RWPE2 (cell line): ENCODE measurements at regions not wholly inside any gene's neighbourhood (a gene's known extent, or its start where the extent isn't known, plus 50 kb on each side); places are given as distances from the start of the nearest gene placed in this dataset.
"Not testable (repeated sequence)": the region's sequence is repeated elsewhere in the genome, so short reads cannot be mapped to it uniquely, and the experiment has no call there.

Experiments used
- ATAC-seq: fragments of 200-7000 bp; cut with Tn5 transposase; 3 replicates; pipeline ENCODE4 v1.9.1; 2021; ENCODE audit warnings: low read depth
- DNase-seq: peaks from one replicate; pipeline ENCODE4 v3.0.0-alpha.2; 2020; ENCODE audit warnings: low spot score
- H3K27ac ChIP-seq: fragments of 450-650 bp; 2 replicates; pipeline ENCODE4 v1.5.1; 2017; ENCODE audit warnings: mild to moderate bottlenecking; ENCODE audit not compliant: poor library complexity, severe bottlenecking
- H3K27me3 ChIP-seq: fragments of 250-450 bp; sonication (Bioruptor Pico); 2 replicates; pipeline ENCODE4 v1.5.1; 2021; ENCODE audit warnings: mild to moderate bottlenecking, moderate library complexity; ENCODE audit not compliant: insufficient read depth, poor library complexity, severe bottlenecking
- H3K36me3 ChIP-seq: fragments of 250-450 bp; sonication (Bioruptor Pico); 2 replicates; pipeline ENCODE4 v1.5.1; 2020; ENCODE audit warnings: low read depth, mild to moderate bottlenecking, moderate library complexity
- H3K4me1 ChIP-seq: fragments of 250-450 bp; sonication (Bioruptor Pico); 2 replicates; pipeline ENCODE4 v1.5.1; 2021; ENCODE audit warnings: mild to moderate bottlenecking, moderate library complexity; ENCODE audit not compliant: insufficient read depth, poor library complexity, severe bottlenecking
- H3K4me3 ChIP-seq: fragments of 250-450 bp; sonication (Bioruptor Pico); 2 replicates; pipeline ENCODE4 v1.5.1; 2021; ENCODE audit warnings: mild to moderate bottlenecking, moderate library complexity; ENCODE audit not compliant: severe bottlenecking
- H3K9me3 ChIP-seq: fragments of 250-450 bp; sonication (Bioruptor Pico); 2 replicates; pipeline ENCODE4 v1.5.1; 2021; ENCODE audit warnings: mild to moderate bottlenecking, moderate library complexity; ENCODE audit not compliant: severe bottlenecking
- TF ChIP-seq, protein P1 (sequence below): fragments of 450-650 bp; IDR thresholded peaks from one replicate; pipeline ENCODE4 v1.5.1; 2017; ENCODE audit warnings: mild to moderate bottlenecking, moderate library complexity; ENCODE audit not compliant: poor library complexity, severe bottlenecking

DNA sequence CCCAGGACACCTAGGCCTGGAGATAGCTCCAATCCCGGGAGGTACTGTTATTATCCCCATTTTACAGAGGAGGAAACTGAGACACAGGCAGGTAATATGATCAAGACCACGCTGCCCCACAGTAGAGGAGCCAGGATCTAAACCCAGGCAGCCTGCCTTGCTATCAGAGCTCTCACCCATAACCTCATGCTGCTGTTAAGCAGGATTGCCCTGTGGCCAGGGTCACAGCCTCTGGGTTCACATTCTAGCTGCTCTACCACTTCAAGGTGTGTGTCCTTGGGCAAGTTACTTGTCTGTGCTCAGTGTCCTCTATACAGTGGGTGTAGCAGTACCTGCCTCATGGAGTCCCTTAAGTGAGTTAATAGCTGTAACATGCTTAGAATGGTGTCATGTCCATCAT lies 1015.3 kb downstream of the KCNJ18 start:
- H3K27me3 ChIP-seq = no peaks in the 10 kb centered on the region
- DNase-seq = no peak
- TF ChIP-seq, protein P1, sequence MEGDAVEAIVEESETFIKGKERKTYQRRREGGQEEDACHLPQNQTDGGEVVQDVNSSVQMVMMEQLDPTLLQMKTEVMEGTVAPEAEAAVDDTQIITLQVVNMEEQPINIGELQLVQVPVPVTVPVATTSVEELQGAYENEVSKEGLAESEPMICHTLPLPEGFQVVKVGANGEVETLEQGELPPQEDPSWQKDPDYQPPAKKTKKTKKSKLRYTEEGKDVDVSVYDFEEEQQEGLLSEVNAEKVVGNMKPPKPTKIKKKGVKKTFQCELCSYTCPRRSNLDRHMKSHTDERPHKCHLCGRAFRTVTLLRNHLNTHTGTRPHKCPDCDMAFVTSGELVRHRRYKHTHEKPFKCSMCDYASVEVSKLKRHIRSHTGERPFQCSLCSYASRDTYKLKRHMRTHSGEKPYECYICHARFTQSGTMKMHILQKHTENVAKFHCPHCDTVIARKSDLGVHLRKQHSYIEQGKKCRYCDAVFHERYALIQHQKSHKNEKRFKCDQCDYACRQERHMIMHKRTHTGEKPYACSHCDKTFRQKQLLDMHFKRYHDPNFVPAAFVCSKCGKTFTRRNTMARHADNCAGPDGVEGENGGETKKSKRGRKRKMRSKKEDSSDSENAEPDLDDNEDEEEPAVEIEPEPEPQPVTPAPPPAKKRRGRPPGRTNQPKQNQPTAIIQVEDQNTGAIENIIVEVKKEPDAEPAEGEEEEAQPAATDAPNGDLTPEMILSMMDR = no peak
- H3K36me3 ChIP-seq = no peaks in the 10 kb centered on the region
- no peak for ATAC-seq
- H3K4me3 ChIP-seq = no peak overlapping the region
- H3K27ac ChIP-seq = no peak overlapping the region
- H3K4me1 ChIP-seq = no peaks in the 10 kb centered on the region
- H3K9me3 ChIP-seq = no peaks in the 10 kb centered on the region

GRCh38 chr17:22717211-22717610 lies 1024.9 kb downstream of the KCNJ18 start:
- Histone ChIP-seq H3K4me1 (no peaks in the 10 kb centered on the region), H3K4me3 (no peak overlapping the region), H3K9me3 (no peaks in the 10 kb centered on the region), H3K27ac (no peak overlapping the region), H3K36me3 (no peaks in the 10 kb centered on the region), H3K27me3 (no peaks in the 10 kb centered on the region)
- DNase-seq = no peak
- TF ChIP-seq, protein P1 = no peak
- no peak for ATAC-seq

DNA sequence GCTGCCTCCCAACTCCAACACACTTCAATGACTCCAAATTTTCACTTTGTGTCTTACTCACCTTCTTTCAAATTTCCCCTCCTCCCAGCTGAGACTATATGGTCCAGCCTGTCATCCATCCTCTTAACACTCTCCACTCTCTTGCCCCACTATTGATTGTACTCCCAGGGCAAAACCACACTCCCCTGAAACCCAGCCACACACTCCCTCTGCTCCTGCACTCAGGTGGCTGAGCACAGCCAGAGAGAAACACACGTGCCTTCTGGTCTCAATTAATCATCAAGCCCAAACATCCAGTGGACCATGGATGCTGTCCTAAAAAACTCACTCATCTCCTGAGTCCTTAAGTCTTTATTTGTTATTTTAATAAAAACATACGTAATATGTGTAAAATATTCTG lies 1026.4 kb downstream of the KCNJ18 start:
- Histone ChIP-seq H3K27me3 (no peaks in the 10 kb centered on the region), H3K36me3 (no peaks in the 10 kb centered on the region), H3K4me1 (no peaks in the 10 kb centered on the region), H3K9me3 (no peaks in the 10 kb centered on the region), H3K4me3 (no peak overlapping the region), H3K27ac (no peak overlapping the region)
- ATAC-seq (no peak), DNase-seq (no peak)
- TF ChIP-seq, protein P1 = no peak

GRCh38 chr17:22741066-22741465 lies 1048.7 kb downstream of the KCNJ18 start:
- H3K27me3 ChIP-seq, ATAC-seq, H3K4me3 ChIP-seq, H3K27ac ChIP-seq, H3K9me3 ChIP-seq, H3K36me3 ChIP-seq, H3K4me1 ChIP-seq: not testable (repeated sequence)
- DNase-seq = peak; percentile 11
